Lower leg skin (tissue), 3 donors: ENCODE measurements at regions not wholly inside any gene's neighbourhood (a gene's known extent, or its start where the extent isn't known, plus 50 kb on each side); places are given as distances from the start of the nearest gene placed in this dataset.

Source experiments
- POLR2A ChIP-seq, 2 donors: fragments of 450-650 bp; IDR thresholded peaks; one replicate each; pipeline ENCODE4 v1.6.1; 2016 to 2017; ENCODE audit warnings: antibody characterized with exemption in 2 of 2, mild to moderate bottlenecking in 1 of 2, moderate library complexity in 1 of 2
- TF ChIP-seq, protein P1 (sequence below), 3 donors: fragments of 450-650 bp; IDR thresholded peaks; one replicate each; pipeline ENCODE4 v1.5.1; 2016; ENCODE audit warnings: antibody characterized with exemption in 3 of 3, mild to moderate bottlenecking in 3 of 3, moderate library complexity in 2 of 3

DNA sequence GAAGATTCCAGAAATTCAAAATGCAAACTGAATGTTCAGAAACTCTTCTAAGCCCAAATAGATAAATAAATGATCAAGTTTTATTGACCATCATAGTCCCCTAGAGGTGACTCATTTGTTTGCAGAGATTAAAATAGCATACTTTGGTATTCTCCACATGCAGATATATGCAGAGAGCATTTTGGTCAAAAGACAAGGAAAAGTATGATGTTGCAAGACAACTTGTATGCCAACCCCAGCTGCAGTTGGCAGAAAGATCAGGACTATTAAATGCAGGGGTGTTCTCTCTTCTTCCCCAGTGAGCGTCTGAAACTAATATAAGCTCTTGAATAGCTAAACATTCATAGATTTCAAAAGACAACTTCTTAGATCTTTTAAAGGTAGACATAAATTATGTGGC is 404.9 kb downstream of the LTN1 start:
- no peak for TF ChIP-seq POLR2A (IDR thresholded peaks at IDR 0.05)
- TF ChIP-seq, protein P1, sequence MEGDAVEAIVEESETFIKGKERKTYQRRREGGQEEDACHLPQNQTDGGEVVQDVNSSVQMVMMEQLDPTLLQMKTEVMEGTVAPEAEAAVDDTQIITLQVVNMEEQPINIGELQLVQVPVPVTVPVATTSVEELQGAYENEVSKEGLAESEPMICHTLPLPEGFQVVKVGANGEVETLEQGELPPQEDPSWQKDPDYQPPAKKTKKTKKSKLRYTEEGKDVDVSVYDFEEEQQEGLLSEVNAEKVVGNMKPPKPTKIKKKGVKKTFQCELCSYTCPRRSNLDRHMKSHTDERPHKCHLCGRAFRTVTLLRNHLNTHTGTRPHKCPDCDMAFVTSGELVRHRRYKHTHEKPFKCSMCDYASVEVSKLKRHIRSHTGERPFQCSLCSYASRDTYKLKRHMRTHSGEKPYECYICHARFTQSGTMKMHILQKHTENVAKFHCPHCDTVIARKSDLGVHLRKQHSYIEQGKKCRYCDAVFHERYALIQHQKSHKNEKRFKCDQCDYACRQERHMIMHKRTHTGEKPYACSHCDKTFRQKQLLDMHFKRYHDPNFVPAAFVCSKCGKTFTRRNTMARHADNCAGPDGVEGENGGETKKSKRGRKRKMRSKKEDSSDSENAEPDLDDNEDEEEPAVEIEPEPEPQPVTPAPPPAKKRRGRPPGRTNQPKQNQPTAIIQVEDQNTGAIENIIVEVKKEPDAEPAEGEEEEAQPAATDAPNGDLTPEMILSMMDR (IDR thresholded peaks at IDR 0.05): no peak
